Sciatic nerve (tissue), 2 donors: ENCODE measurements at regions not wholly inside any gene's neighbourhood (a gene's known extent, or its start where the extent isn't known, plus 50 kb on each side); places are given as distances from the start of the nearest gene placed in this dataset.

Experiments
- ATAC-seq: fragments of 200-7000 bp; cut with Tn5 transposase; one replicate; pipeline ENCODE4 v1.9.1; 2020; ENCODE audit warnings: mild to moderate bottlenecking, moderate library complexity
- DNase-seq: peaks from one replicate; pipeline ENCODE4 v3.0.0-alpha.2; 2020; ENCODE audit warnings: low spot score
- intact Hi-C: fragments of 100-400 bp; cut with DNase I; formaldehyde crosslinking; loops from one replicate; pipeline ENCODE4 v1.14.2; 2022
- donor health status: DM: no; HTN: no; CAD: no.
- donor health status: DM: no; HTN: no; CAD: no.

DNA sequence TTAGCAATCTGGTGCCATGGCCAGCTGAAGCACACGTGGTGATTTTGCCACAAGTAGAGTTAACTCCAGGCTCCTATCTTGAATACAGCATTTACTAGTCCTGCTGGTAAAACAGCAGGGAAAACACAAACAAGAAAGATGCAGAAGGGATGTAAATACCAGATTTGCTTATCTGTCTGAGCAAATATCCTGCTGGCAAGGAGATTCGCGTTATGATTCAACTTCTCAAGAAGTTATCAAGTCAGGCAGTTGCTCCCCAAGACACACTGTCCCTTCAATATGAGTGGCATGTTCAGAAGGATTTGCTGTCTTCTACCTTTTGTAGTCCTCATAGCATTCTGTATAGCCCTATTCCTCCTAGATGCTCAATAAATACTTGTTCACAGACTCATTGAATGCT, 171.2 kb upstream of the EGLN3 start:
- intact Hi-C loops, result no loop called here
- ATAC-seq (no peak), DNase-seq (no peak)

DNA sequence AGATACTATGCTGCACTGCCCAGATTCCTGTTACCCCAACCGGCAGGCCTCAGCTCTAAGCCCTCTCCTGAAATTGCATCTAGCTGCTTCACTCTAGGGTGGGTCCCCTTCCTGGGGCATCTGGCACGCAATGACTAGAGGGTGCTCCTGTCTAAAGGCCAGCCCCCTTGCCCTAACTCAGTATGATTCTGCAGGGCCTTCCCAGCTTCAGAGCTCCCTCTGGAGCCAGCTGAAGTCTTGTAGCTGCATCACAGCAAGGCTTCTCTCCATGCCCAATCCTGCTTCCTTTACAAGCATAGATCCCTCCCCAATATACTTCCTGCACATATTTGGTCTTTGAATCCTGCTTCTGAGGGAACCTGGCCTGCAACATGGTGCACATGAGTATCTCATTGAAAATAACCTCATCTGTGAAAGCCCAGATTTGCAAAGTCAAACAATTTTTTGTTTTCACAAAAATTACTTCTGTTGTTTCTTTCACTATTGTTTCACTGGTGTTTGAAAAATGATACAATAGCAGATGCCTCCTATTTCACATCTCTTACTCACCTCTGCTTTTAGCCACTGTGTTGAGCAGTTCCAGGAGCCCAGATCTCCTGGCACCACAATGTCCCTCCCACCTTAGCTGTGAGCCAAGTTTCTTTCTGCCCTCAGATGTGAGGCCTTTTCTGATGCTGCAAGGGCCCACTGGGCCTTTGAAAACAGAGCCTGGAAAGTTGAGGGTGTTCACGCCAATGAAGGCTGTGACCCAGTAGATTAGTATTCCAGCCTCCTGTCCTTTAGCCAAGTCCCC, 169.5 kb upstream of the EGLN3 start:
- intact Hi-C loops, result no loop called here
- no peak for ATAC-seq
- DNase-seq, result no peak

DNA sequence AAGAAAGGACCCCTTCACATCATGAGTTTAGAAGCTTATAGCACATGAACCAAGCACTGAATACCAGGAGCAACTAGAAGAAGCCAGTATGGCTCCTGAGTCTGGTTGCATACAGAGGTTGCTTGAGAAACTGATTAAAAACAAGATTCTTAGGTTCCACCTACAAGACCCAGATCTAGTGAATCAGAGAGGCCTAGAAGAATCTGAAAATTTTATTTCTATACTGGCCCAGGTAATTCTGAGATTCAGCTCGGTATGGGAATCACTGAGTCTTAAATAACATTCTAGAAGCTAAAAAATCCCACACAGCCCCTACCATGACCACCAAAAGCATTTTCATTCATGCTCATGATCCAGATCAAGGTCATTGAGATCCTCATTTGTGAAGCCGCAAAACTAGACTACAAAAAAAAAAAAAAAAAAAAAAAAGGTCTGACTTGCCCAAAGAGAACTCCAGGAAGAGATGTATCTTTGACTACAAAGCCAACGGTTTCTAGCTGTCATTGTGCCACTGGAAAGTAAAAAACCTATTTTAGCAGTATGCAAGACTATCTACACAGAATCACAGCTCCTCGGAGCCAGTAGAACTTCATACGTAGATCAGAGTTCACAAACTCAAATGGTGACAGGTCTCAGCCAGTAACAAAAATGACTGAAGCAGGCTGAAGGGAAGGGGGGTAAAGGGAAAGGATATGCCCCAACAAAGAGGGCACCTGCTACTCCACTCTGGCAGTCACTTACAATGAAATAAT, 168.4 kb upstream of the EGLN3 start:
- no peak for ATAC-seq
- DNase-seq, result no peak
- intact Hi-C loops, result no loop called here

DNA sequence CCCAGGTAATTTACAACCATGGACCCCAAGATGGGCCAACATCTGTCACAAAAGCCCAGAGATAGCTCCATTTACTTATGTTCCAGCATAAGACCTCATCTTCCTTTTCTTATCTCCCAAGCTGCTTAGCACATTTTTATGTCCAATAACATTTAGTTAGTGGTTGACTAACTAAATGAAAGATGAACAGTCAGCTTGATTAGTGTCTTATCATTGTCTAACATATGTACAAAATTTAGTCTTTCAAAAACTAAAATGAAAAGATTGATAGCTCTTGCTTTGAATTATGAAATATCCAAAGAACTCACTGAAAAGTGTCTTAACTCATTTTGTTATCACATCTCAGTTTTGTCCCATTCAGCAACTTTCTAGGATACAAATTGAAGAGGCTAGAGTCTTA, 163.1 kb upstream of the EGLN3 start:
- intact Hi-C loops, result no loop called here
- ATAC-seq (no peak), DNase-seq (no peak)

DNA sequence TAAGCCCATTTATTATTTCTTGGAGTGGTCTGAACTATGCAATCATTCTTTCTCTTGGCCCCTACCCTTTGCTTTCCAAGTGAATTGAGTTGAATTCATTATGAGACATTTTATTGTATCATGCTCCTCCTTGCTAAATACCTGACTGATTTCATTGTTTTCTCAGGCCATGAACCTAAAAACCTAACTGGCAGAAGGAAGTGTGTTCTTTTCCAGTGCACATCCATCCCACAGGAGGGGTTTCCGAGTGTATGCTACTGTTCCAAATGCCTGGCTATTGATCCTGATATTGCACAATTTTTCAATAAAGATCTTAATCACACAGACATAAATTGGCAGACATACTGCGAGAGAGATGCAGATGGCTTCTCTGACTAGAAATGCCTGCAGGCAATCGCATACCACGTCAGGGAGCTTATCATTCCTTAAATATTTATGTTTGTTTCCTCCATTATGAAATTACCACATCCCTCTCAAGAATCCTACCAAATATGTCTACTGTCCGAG, 162.2 kb upstream of the EGLN3 start:
- intact Hi-C loops, result no loop called here
- ATAC-seq, result no peak
- no peak for DNase-seq

DNA sequence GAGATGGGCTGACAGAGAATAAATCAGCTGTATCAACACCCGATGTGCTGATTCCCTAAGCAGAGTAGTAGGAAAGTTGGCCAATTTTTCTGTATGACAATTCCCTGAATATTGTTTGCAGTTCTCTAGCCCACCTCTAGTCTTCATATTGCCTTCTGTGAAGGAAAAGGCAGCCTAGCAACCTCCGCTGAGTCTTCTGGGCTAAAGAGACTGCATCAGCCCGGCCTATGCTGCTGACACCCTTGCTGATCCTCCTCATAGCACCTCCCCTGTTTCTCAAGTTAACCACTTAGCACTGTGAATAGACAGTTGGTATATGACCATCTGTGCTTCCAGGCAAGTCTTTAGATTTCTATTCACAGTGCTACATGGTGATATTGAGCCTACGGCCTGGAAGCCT, 161.1 kb upstream of the EGLN3 start:
- DNase-seq, result no peak

DNA sequence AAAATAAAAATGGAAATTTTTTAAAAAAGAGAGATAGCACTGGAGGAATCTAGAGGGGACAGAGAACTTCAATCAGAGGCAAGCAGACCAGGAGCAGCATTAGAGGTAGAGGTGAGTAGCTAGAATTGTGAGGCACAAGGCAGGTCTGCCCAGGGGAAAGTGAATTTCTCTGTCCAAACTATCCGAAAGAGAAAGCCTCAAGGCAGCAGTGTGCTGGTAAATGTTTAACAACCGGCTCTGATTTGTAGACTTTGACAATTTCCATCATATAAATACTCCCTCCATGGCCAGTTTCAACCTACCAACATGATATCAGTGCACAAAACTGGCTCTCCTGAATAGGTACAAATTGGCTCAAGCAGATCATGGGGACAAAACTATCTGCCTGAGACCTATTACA, 160.6 kb upstream of the EGLN3 start:
- ATAC-seq (no peak), DNase-seq (no peak)
- intact Hi-C loops, result no loop called here

More for the DNA sequence above, 161.1 kb upstream of the EGLN3 start:
- intact Hi-C loops, result no loop called here
- no peak for ATAC-seq

DNA sequence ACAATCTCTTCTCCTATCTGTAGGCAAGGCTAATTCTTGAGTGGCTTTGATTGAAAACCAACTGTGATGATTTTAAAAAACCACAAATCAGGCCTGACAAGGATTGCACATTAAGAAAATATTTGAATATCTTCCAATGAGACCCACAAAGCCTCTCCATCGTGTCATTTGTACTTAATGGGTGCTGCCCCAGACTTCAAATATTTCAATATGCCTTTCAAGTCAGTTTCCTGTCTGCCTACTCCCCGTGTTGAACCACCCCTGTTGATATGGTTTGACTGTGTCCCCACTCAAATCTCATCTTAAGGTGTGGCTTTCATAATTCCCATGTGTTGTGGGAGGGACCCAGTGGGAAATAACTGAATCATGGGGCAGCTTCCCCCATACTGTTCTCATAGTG, 159.7 kb upstream of the EGLN3 start:
- ATAC-seq (no peak), DNase-seq (no peak)
- intact Hi-C loops, result no loop called here

DNA sequence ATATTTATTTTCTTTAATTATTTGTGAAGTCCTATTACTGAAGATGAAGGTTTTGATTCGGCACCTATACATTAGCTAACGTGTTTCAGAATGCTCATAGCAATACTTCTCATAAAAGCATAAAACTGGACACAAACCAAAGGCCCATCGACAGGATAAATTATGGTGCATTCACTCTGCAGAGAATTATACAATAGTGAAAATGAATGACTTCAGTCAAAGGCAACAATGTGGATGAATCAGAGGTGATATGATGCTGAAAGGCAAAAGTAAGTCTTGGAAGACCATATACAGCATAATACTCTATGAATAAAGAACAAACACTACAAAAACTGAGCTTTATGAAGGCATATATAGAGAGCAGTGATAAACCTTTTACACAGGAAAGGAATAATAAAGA, 156.6 kb upstream of the EGLN3 start:
- intact Hi-C loops, result no loop called here
- ATAC-seq, result no peak
- DNase-seq, result no peak

DNA sequence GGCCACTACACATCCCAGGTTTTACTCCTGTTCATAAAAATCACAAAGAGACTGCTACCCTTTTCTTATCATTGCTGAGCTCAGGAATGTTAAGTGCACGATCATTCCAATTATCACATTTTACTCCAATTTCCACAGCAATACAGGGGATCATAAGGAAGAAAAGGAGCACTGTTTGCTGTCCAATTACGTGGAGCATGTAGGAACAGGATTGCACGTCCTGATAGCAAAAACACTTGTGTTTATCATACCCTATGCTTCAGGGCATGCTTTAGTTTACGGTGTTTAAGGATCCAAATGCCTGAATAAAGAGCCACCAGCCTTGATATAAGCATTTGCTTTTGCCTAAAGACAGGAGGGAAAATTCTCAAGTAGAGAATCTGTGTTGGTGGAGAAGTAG, 155.4 kb upstream of the EGLN3 start:
- no peak for DNase-seq
- intact Hi-C loops, result no loop called here
- ATAC-seq, result no peak

DNA sequence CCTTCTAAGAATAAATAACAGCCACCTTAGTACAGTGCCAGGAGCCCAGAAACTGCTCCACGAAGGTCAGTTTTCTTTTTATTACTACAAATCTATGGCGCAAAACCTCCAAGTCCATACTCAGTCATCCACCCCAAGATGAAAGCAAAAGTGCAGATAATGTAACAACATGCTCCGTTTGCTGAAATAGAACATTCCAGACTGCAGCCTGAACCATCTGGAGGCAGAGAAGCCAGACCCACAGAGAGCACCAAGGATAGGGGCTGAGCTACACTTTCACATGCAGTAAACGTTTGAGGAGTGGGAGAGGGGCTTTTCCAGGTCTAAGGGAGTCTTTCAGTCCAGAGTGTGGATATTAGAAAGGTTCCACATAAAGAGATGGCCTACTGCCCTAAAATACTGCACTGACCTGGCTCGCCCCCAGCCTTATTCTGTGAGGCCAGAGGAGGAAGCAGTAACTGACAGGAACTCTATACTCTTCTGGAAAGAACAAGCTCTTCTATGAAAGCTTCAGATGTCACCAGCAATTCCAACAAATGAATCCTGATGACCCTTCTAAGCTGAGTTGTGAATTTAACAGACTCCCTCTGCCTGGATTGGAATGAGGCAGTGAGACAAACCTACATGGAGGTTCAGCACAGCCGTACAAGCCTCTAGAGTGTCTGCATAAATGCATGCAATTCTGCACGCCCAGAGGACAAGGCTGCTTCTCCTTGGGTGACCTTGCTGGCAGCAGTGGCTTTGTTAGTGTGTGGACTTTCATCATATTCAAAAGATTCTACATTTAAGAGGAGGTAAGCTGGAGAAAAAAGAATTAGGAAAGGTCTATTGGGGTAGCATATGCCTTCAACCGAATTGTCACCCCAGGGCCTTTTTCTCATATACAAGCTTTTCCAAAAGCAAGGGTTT, 153.9 kb upstream of the EGLN3 start:
- ATAC-seq (no peak), DNase-seq (no peak)
- intact Hi-C loops, result no loop called here

DNA sequence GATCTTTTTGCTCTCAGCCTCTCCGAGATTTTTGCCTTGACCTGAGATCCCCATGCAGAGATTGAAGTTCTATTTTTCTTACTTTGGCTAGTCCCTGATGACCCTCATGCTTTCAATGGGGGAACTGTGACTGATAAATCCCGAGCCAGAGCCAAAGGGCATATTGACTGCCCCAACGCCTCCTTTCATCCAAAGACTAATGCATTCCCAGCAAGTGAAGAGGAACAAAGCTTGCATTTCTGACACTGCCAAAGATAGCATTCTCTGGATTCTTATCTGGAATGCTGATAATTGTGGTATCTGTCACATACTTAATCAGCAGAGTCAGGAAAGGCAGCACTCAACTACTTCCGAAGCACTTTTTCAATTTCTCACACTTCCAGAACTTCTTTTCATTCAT, 152.3 kb upstream of the EGLN3 start:
- no peak for ATAC-seq
- no peak for DNase-seq
- intact Hi-C loops, result no loop called here

DNA sequence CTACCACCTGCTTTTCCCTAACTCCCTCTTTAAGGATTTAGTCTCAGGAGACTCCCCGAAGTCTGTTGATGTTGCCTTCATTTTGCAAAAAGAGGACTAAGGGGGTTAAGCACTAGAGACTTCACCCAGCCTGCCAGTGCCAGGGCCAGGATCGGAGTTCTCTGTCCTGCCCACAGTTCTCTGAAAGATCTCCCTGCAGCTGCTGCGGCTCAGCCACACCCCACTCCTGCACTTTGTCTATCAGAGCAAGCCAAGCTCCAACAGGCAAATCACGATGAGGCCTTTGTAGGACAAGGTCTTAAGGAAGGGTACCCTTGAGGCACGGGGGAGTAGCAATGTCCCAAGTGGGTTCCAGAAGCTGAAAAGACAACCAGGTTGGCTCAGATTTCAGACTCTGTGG, 148.8 kb upstream of the EGLN3 start:
- DNase-seq (no peak), ATAC-seq (no peak)
- intact Hi-C loops, result loop anchor here (5.0 kb wide), 1 partner anchor 257 kb away; no protein-coding TSS in a partner anchor

DNA sequence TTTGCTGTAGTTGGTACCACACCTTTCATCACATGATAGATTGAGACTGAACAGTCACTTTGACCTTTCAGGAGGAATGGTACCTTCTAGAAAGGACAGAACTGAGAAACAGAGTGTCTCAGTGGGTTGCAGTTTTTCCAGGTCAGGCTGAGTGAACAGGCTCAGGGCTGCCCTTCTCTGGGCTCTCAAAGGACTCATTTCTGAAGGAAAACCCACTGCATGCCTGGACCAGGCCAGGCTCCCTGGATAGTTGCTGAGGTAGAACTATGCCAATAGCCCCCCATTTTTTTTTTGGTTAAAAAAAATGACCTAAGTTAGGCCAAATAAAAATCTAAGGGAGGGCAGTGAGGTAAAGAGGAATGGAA, 148.1 kb upstream of the EGLN3 start:
- intact Hi-C loops, result loop anchor here (5.0 kb wide), 1 partner anchor 257 kb away; no protein-coding TSS in a partner anchor
- ATAC-seq, result peak; percentile 36
- no peak for DNase-seq

DNA sequence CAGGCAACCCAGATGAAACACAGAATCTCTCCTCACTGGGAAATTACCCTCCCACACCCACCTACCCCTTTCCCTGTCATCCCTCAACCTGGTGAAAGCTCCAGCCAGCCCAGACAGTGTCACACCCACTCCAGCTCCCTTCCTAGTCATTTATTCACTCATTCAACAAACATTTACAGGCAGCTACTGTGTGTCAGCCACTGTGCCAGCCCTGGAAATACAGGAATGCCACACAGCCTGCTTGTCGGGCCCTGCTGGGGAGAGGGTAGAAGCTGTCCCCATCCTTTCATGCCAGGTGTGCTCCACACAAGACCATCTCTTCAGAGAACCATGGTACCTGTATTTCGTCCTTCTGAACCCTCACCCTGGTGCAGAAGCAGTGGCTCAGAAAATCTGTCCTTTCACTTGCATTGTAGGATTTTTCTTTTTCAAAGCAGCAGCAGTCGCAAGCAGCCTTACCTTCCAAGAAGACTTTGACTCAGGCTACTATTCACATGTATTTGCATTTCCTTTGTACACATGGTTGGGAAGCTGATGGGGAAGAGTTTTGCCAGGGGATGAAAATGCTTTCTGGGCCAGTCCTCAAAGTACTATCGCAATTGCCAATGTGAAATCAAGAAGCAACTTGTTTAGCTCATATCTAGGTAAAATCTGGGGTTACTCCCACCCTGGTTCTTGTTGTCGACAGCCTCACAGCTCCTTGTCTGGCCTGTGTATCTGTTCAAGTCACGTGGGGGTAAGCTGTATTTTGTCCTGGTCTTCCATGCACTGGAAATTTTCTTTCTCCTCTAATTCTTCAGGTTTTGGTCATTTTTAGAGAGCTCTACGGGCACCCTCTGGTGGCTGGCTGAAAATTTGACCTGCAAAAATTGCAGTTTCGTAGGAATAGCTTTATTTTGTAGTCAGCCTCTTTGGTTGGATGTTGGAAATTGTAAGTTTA, 147.4 kb upstream of the EGLN3 start:
- ATAC-seq, result peak; percentile 74
- peak; percentile 70 for DNase-seq
- intact Hi-C loops, result loop anchor here (5.0 kb wide), 1 partner anchor 256 kb away; no protein-coding TSS in a partner anchor

DNA sequence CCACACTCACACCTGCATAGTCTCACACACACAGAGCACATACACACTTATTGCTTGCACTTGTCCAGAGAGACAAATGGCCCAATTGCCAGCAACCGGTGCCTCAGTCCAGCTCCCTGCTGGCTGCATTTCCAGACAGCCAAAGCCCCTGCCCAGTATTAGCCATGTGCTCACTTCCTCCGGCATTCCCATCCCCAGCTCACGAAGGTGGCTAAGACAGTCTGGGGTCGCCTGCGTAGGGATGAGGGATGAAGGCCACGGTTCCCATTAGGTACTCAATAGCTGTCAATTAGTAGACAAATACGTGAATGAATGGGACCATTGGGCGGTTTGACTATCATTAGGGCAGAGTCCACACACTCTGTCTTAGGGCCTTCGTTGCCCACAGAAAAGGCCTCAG, 146.8 kb upstream of the EGLN3 start:
- peak; percentile 16 for ATAC-seq
- no peak for DNase-seq
- intact Hi-C loops, result loop anchor here (5.0 kb wide), 1 partner anchor 255 kb away; no protein-coding TSS in a partner anchor

DNA sequence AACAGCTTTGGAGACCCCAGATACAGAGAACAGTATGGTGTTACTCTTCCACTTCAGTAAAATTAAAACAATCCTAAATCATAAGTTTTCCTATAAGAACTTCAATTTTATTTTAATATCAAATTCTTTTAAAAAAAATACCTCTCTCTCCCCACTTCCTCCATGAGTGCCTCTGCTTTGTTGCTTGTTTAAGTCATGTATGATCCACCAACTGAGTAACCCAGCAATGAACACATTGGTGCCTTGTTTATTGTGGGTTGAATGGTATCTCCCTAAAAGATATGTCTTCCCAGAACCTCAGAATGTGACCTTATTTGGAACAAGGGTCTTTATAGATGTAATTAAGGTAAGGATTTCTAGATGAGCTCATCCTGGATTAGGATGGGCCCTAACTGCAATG, 143.5 kb upstream of the EGLN3 start:
- intact Hi-C loops, result no loop called here
- no peak for ATAC-seq
- DNase-seq, result no peak

DNA sequence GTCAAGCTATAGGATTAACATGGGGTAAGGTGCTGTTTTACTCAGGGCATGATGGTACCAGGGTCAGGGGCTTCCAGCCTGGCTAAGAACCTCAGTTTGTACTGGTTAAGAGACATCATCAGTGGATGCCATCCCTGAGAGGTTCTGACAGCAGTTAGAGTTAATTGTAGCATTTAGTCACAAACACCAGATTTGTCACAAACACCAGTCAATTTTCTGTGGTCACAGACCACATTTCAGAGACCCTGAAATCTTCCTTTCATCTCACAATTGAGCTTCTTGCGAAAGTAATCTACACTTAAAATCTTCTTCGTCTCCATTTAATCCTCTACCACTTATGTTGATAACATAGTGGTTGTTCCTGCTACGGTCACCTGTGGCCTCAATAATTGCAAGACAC, 143.0 kb upstream of the EGLN3 start:
- ATAC-seq (no peak), DNase-seq (no peak)
- intact Hi-C loops, result no loop called here
